BLaER1 treated with 17β-estradiol and CSF1 and Interleukin-3, amounts not matched to agents 10 nM and 100 nM (cell line): ENCODE measurements at regions not wholly inside any gene's neighbourhood (a gene's known extent, or its start where the extent isn't known, plus 50 kb on each side); places are given as distances from the start of the nearest gene placed in this dataset.
A peak's percentile ranks its signal among the peaks of the same experiment; 100 is the strongest.

Experiments
- H3K27ac ChIP-seq, 11 experiments: shearing (Covaris generic); formaldehyde crosslinking; 2 replicates each; pipeline ENCODE4 v1.8.1; 2022
- H3K27me3 ChIP-seq, 11 experiments: shearing (Covaris generic); formaldehyde crosslinking; 2 replicates each; pipeline ENCODE4 v1.8.1; 2022
- H3K36me3 ChIP-seq, 11 experiments: shearing (Covaris generic); formaldehyde crosslinking; 2 replicates each; pipeline ENCODE4 v1.8.1; 2022
- H3K4me1 ChIP-seq, 10 experiments: shearing (Covaris generic); formaldehyde crosslinking; 2 replicates each; pipeline ENCODE4 v1.8.1; 2022
- H3K4me2 ChIP-seq, 11 experiments: shearing (Covaris generic); formaldehyde crosslinking; 2 replicates each; pipeline ENCODE4 v1.8.1; 2022
- H3K4me3 ChIP-seq, 10 experiments: shearing (Covaris generic); formaldehyde crosslinking; 2 replicates each; pipeline ENCODE4 v1.8.1; 2022
- H3K9ac ChIP-seq, 11 experiments: shearing (Covaris generic); formaldehyde crosslinking; 2 replicates each; pipeline ENCODE4 v1.8.1; 2022
- H3K9me3 ChIP-seq, 11 experiments: shearing (Covaris generic); formaldehyde crosslinking; replicated peaks in 1 of 11; 2 replicates each; pipeline ENCODE4 v1.8.1; 2022
- H4K20me1 ChIP-seq, 11 experiments: shearing (Covaris generic); formaldehyde crosslinking; 2 replicates each; pipeline ENCODE4 v1.8.1; 2022
- Cebpa-rat ChIP-seq, 11 experiments: shearing (Covaris generic); IDR thresholded peaks; 2 replicates each; pipeline ENCODE4 v1.8.1; 2022

DNA sequence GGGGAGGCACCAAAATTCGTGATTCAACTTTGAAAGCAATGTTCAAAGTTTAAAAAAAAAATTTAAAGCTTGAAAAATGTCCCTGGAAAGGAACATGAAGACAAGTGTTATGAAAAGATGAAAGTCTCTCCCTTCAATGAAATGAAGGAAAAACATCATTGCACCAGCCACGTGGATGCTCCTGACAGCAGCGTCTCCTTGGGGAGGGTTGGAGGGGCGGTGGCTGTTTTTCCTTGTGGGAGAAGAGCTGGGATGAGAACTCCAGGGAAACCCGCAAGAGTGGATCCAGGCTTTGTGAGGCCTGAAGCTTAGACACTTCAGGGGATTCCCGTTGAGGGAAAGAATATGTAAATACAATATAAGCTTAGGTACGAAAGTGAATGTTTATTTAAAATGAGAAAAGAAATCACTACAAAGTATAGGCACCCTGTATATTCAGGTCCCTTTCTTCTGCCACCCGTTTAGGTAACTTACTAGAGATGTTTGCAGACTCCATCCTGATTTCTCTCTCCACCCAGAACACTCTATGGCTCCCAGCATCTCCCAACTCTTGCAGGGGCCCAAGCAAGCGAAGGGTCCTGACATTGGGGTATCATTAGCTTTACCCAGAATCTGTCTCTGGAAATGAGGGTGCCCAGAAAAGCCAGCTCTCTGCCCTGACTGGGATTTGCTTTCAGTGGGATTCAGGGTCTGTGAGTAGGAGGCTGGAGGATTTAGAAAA, 63.1 kb upstream of the BAIAP2L1 start:
- TF ChIP-seq Cebpa-rat (IDR thresholded peaks at IDR 0.05) = no peak
- Histone ChIP-seq H3K4me3 (no peak overlapping the region), H3K4me2 (no peak overlapping the region), H3K9ac (no peak overlapping the region), H3K27me3 (no peaks in the 10 kb centered on the region), H3K9me3 (peaks cover 0 to 17% (median 0%) of the 10 kb centered on the region in 11 experiments; a peak in 7 of 22 replicates), H3K4me1 (peaks cover 0 to 12% (median 5%) of the 10 kb centered on the region in 10 experiments; a peak in 13 of 20 replicates), H3K36me3 (no peaks in the 10 kb centered on the region), H3K27ac (no peak overlapping the region), H4K20me1 (no peaks in the 10 kb centered on the region; a peak in 3 of 22 replicates)

DNA sequence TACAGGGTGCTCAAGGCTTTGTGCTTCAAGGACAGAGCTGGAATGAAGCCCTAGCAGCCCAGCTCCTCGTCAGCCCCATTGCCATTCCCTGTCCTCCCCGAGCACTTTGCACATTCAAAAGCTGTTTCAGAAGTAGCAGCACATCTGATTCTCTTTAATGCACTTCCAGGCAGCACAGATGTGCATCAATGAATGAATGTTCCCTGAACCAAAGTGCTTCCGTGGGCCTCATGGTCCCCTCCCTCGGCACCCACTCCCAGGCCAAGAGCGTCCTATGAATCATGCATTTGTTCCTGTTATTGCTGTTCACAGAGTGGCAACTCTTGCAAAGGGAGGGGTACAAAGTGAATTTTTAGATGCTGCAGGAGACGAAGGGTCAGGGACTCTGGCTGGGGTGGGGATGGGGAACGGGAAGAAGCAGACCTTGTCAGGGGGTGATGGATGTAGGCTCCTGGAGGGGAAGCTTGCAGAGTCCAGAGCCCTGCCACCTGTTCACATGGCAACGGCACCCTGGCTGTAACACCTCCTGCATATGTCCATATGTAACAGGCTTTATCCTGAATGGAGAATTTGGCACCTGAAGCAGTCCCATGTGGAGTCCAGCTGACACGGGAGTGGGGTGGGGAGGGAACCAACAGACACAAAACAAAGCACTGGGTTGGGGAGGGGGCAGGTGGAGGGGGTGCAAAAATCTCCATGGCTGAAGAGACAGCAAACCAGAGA, 62.2 kb upstream of the BAIAP2L1 start:
- Histone ChIP-seq H3K9ac (no peak overlapping the region), H3K27ac (no peak overlapping the region), H3K4me1 (peaks cover 0 to 18% (median 11%) of the 10 kb centered on the region in 10 experiments; a peak in 14 of 20 replicates), H3K27me3 (no peaks in the 10 kb centered on the region), H3K4me2 (no peak overlapping the region), H3K4me3 (no peak overlapping the region), H4K20me1 (no peaks in the 10 kb centered on the region; a peak in 3 of 22 replicates), H3K9me3 (peaks cover 0 to 8% (median 0%) of the 10 kb centered on the region in 11 experiments; a peak in 4 of 22 replicates), H3K36me3 (no peaks in the 10 kb centered on the region)
- no peak for TF ChIP-seq Cebpa-rat (IDR thresholded peaks at IDR 0.05)

DNA sequence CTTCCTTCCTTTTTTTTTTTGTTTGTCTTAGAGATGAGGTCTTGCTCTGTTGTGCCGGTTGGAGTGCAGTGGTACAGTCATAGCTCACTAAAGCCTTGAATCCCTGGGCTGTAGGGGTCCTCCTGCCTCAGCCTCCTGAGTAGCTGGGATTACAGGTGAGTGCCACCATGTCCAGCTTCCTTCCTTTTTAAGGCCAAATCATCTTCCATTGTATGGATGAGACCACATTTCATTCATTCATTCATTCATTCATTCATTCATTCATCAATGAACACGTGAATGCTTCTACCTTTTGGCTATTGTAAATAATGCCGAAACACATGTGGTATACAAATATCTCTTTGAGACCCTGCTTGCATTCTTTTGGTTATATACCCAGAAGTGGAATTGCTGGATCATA, 60.0 kb upstream of the BAIAP2L1 start:
- no peak for TF ChIP-seq Cebpa-rat (IDR thresholded peaks at IDR 0.05)
- H3K4me2 ChIP-seq = no peak overlapping the region
- no peaks in the 10 kb centered on the region for H3K9me3 ChIP-seq
- no peaks in the 10 kb centered on the region for H3K27me3 ChIP-seq
- peaks cover 0 to 35% (median 30%) of the 10 kb centered on the region in 10 experiments; a peak in 15 of 20 replicates for H3K4me1 ChIP-seq
- no peak overlapping the region for H3K4me3 ChIP-seq
- H3K36me3 ChIP-seq = no peaks in the 10 kb centered on the region
- no peaks in the 10 kb centered on the region; a peak in 3 of 22 replicates for H4K20me1 ChIP-seq
- no peak overlapping the region for H3K9ac ChIP-seq
- H3K27ac ChIP-seq = no peak overlapping the region

DNA sequence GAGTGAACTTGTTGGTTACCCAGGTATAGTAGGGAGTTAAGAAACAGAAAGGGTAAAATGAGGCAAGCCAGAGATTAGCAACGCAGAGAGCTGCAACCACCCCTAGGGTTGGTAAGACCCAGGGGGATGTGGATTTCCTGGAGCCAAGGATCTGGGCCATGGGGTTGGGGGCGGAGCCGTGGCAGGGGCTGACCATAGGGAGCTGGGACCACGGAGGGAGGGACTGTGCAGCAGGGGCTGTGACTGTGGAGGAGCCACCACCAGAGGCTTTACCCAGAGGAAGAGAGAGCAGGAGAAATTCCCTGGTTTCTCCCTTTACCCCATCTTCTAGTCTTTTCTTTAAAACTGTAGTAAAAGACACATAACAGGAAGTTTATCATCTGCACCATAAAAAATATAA, 58.6 kb upstream of the BAIAP2L1 start:
- Histone ChIP-seq H3K4me2 (peak overlapping the region in 6 of 11 experiments; percentile 16 to 37 (median 26); a peak in 6 of 22 replicates), H3K4me1 (peaks cover 0 to 34% (median 30%) of the 10 kb centered on the region in 10 experiments; a peak in 15 of 20 replicates), H3K4me3 (no peak overlapping the region), H3K9ac (no peak overlapping the region), H3K27me3 (no peaks in the 10 kb centered on the region), H3K9me3 (peaks cover 0 to under 1% (median 0%) of the 10 kb centered on the region in 11 experiments; a peak in 1 of 22 replicates), H4K20me1 (no peaks in the 10 kb centered on the region; a peak in 3 of 22 replicates), H3K27ac (no peak overlapping the region), H3K36me3 (no peaks in the 10 kb centered on the region)
- no peak for TF ChIP-seq Cebpa-rat (IDR thresholded peaks at IDR 0.05)

DNA sequence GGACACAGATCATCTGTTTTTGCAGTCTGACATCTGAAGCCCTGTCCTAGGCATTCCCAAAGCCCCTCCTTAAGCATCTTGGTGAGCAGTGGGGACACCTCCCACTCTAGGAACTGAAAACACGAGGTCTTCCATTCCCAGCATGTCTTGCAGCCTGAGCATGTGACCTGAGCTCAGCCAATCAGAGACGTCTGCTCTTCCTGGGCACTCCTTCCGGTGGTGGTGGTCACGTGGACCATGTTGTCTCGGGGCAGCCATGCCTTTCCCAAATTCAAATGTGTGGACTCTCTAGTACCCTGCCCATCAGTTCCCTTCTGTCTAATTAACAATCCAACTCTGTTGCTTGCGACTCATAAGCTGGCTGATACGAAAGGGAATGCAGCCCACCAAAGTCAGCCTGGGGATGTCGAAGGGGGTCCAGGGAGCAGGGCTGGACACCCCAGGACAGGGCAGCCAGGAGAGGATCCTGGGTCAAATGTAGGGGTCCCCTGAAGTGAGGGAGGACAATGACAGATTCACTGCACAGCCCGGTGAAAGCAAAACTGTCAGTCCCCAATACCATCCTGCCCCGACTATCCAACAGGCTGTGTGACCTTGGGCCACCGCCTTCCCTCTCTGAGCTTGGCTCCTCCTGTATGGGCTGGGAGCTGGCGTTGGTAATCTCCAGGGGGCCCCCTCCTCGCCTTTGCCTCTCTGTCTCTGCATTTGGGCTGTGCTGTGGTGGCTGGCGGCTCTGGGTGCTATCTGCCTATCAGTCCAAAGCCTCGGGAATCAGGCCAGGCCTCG, 57.4 kb upstream of the BAIAP2L1 start:
- Histone ChIP-seq H4K20me1 (no peaks in the 10 kb centered on the region; a peak in 3 of 22 replicates), H3K4me2 (peak overlapping the region in 9 of 11 experiments; percentile 27 to 79 (median 62); a peak in 17 of 22 replicates), H3K27ac (no peak overlapping the region), H3K4me1 (peaks cover 0 to 34% (median 30%) of the 10 kb centered on the region in 10 experiments; a peak in 15 of 20 replicates), H3K9me3 (peaks cover under 1 to 9% (median 1%) of the 10 kb centered on the region in 11 experiments; a peak in 17 of 22 replicates), H3K9ac (no peak overlapping the region), H3K4me3 (no peak overlapping the region), H3K27me3 (no peaks in the 10 kb centered on the region), H3K36me3 (no peaks in the 10 kb centered on the region)
- TF ChIP-seq Cebpa-rat (IDR thresholded peaks at IDR 0.05) = no peak

DNA sequence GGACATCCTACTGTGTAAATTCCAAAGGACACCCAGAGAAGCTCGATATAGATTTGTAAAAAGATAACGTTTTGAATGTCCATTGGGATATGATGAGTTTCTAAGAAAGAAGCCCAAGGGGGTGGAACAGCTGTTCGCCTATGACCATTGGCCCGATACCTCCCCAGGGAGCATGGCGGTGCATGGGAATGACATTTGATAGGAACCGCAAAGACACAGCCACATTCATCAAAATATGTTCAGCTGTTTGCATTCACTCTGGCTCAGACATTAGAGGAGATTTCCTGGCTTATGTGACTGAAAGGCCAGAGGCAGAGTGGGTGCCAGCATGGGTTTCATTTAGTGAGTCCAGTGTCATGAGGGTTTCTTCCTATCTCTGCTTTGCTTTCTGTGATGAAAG, 56.0 kb upstream of the BAIAP2L1 start:
- Histone ChIP-seq H3K9ac (no peak overlapping the region; a peak in 1 of 22 replicates), H3K27me3 (no peaks in the 10 kb centered on the region), H4K20me1 (no peaks in the 10 kb centered on the region; a peak in 3 of 22 replicates), H3K4me2 (peak overlapping the region in 9 of 11 experiments; percentile 27 to 79 (median 62); a peak in 17 of 22 replicates), H3K27ac (no peak overlapping the region), H3K9me3 (peaks cover 12 to 23% (median 15%) of the 10 kb centered on the region in 11 experiments), H3K4me1 (peaks cover 0 to 34% (median 30%) of the 10 kb centered on the region in 10 experiments; a peak in 15 of 20 replicates), H3K4me3 (no peak overlapping the region), H3K36me3 (no peaks in the 10 kb centered on the region)
- no peak for TF ChIP-seq Cebpa-rat (IDR thresholded peaks at IDR 0.05)

DNA sequence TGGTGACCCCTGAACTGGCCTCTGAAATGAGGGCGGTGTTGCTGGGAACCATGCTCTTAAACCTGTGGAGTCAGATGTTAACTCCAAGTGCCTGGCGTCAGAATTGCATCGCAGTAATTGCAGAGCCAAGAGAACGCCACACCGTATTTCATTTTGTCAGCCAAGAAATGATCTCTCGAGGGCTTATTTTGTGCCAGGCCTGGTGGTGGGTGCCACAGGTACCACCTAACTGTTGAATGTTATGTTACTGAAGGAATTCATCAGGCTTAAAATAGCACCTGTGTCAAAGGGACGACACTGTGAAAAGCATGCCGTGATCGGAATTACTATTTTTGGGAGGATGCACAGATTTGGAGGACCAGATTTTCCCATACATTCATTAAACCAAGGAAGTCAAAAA, 51.9 kb upstream of the BAIAP2L1 start:
- Histone ChIP-seq H3K9ac (no peak overlapping the region), H4K20me1 (no peaks in the 10 kb centered on the region), H3K27ac (no peak overlapping the region), H3K4me1 (peaks cover 0 to 17% (median 14%) of the 10 kb centered on the region in 10 experiments; a peak in 15 of 20 replicates), H3K4me3 (no peak overlapping the region), H3K9me3 (peaks cover 12 to 28% (median 20%) of the 10 kb centered on the region in 11 experiments), H3K36me3 (no peaks in the 10 kb centered on the region), H3K4me2 (no peak overlapping the region), H3K27me3 (no peaks in the 10 kb centered on the region)
- TF ChIP-seq Cebpa-rat (IDR thresholded peaks at IDR 0.05) = no peak
